Stomach smooth muscle (tissue), 2 donors: ENCODE measurements at regions not wholly inside any gene's neighbourhood (a gene's known extent, or its start where the extent isn't known, plus 50 kb on each side); places are given as distances from the start of the nearest gene placed in this dataset.

ENCODE experiments used
- H3K27ac ChIP-seq: one replicate; pipeline ENCODE4 v1.7.0; 2013; ENCODE audit warnings: mild to moderate bottlenecking, low read length, inconsistent platforms
- H3K27me3 ChIP-seq, 2 donors: one replicate each; pipeline ENCODE4 v1.7.0; 2013; ENCODE audit warnings: low read length in 2 of 2; ENCODE audit not compliant: insufficient read depth in 2 of 2, control insufficient read depth in 1 of 2
- H3K36me3 ChIP-seq, 2 donors: one replicate each; pipeline ENCODE4 v1.7.0; 2013; ENCODE audit warnings: low read length in 2 of 2; ENCODE audit not compliant: control insufficient read depth in 2 of 2, insufficient read depth in 2 of 2
- H3K4me1 ChIP-seq: one replicate; pipeline ENCODE4 v1.7.0; 2013; ENCODE audit warnings: low read length; ENCODE audit not compliant: control insufficient read depth, insufficient read depth
- H3K4me3 ChIP-seq, 2 donors: one replicate each; pipeline ENCODE4 v1.7.0; 2013; ENCODE audit warnings: low read length in 2 of 2
- H3K9ac ChIP-seq, 2 donors: one replicate each; pipeline ENCODE4 v1.7.0; 2013; ENCODE audit warnings: low read length in 2 of 2, mild to moderate bottlenecking in 1 of 2
- H3K9me3 ChIP-seq, 2 donors: one replicate each; pipeline ENCODE4 v1.7.0; 2013; ENCODE audit warnings: low read length in 2 of 2; ENCODE audit not compliant: control insufficient read depth in 2 of 2
- donor health status: healthy.
- donor health status: Pancreatic carcinoma.

DNA sequence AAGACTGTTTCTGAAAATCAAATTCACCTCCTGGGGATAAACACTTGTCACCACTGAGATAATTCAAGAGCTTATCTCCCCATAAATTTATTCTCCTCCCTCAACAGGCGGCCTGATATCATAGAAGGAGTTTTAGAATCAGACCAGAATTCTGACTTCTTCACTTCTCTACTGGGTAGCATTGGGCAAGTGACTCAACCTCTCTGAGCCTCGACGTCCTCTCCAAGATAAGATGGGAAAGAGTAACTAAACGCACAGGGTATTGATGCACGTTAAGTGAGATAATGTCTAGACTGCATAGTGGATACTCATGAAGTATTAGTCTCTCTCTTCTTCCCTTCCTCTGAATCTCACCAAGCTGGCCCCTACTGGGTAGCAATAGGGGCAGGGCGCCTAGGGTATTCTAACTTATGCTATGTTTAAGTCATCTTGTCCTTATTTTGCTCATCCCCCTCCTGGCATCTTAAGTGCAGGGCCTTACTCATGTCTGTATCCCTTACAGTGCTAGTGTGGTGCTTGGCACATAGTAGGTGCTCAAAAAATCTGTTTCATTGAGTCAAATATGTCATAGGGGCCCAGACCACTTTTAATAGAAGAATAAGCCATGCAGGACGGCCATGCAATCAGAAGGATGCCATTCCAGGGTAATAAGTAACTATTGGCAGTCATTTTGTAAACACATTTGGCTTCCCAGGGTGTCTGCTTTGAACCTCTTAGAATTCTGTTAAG lies 476.4 kb upstream of the CCL2 start:
- Histone ChIP-seq H3K36me3 (no peaks in the 10 kb centered on the region), H3K9ac (no peak overlapping the region), H3K27ac (no peak overlapping the region), H3K4me1 (no peaks in the 10 kb centered on the region), H3K4me3 (no peak overlapping the region), H3K9me3 (no peaks in the 10 kb centered on the region), H3K27me3 (peaks cover 4 to 22% of the 10 kb centered on the region in 2 donors)

DNA sequence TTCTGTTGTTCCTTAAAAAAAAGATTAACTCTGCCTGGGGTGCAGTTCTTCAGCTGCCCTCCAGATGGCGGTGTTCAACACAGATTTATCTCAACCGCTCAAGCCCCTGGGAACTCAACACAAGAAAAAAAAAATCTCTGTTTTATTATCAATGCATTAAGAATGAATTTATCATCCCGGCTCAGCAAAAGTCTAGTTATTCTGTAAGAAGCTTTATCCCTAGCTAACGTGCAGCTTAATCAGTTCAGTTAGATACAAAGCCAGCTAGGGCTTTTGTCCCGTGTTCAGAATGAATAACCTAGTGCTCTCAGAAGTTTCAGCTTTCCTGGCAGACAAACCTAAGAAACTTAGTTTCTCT lies 475.9 kb upstream of the CCL2 start:
- Histone ChIP-seq H3K27ac (no peak overlapping the region), H3K9me3 (no peaks in the 10 kb centered on the region), H3K27me3 (peaks cover 4 to 22% of the 10 kb centered on the region in 2 donors), H3K9ac (no peak overlapping the region), H3K36me3 (no peaks in the 10 kb centered on the region), H3K4me3 (no peak overlapping the region), H3K4me1 (no peaks in the 10 kb centered on the region)

GRCh38 chr17:33785281-33785680 lies 469.8 kb upstream of the CCL2 start:
- Histone ChIP-seq H3K9ac (no peak overlapping the region), H3K36me3 (no peaks in the 10 kb centered on the region), H3K4me1 (no peaks in the 10 kb centered on the region), H3K27me3 (peaks cover 3 to 15% of the 10 kb centered on the region in 2 donors), H3K4me3 (no peak overlapping the region), H3K27ac (no peak overlapping the region), H3K9me3 (no peaks in the 10 kb centered on the region)

- no peak overlapping the region for H3K4me3 ChIP-seq
- H3K9me3 ChIP-seq: no peaks in the 10 kb centered on the region
- H3K27ac ChIP-seq: no peak overlapping the region
- no peaks in the 10 kb centered on the region for H3K4me1 ChIP-seq
- no peak overlapping the region for H3K9ac ChIP-seq
- H3K36me3 ChIP-seq: no peaks in the 10 kb centered on the region
- H3K27me3 ChIP-seq: peaks cover 0 to 9% of the 10 kb centered on the region in 2 donors
Measured at GRCh38 chr17:33786478-33786877, 468.6 kb upstream of the CCL2 start.

GRCh38 chr17:33789658-33790057 lies 465.4 kb upstream of the CCL2 start:
- Histone ChIP-seq H3K9ac (no peak overlapping the region), H3K4me1 (no peaks in the 10 kb centered on the region), H3K4me3 (no peak overlapping the region), H3K27ac (no peak overlapping the region), H3K9me3 (no peaks in the 10 kb centered on the region), H3K27me3 (peaks cover 3 to 7% of the 10 kb centered on the region in 2 donors), H3K36me3 (no peaks in the 10 kb centered on the region)

DNA sequence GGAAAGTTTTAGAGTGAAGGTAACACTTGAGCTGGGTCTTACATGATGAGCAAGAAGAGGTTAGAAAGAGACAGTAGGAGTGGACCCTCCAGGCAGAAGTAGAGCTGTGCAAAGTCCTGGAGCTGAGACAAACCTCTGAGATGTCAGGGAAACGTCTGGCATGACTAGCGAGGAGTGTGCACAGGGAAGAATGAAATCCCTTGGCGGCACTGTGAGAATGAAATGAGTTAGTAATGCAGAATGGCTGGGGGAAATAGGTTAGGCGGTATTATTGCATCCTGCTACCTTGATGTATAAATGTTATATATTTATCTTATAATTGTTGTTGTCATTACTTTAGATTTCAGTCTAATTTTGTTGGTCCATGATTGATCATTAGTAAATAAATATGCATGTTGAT lies 457.9 kb upstream of the CCL2 start:
- Histone ChIP-seq H3K36me3 (no peaks in the 10 kb centered on the region), H3K9me3 (no peaks in the 10 kb centered on the region), H3K27me3 (peaks cover under 1 to 10% of the 10 kb centered on the region in 2 donors), H3K9ac (no peak overlapping the region), H3K4me1 (no peaks in the 10 kb centered on the region), H3K4me3 (no peak overlapping the region), H3K27ac (no peak overlapping the region)

DNA sequence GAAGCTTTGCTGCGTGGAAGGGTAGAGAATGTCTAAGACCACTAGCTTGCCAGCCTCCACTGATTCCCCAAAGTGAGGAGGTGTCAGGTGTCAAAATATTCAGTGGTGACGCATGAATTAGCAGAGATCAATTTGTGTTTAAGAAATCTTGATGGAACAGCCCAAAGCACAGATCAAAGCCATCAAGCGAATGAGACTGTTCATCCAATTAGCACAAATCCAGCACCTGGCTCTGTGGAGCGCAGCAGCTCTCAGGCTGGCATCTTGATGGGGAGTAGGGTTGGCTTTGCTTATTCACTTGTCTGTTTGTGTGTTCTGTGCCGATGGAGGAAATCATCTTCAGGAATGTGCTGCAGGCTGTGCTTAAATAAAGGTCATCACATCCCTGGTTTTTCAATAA lies 456.8 kb upstream of the CCL2 start:
- Histone ChIP-seq H3K4me3 (no peak overlapping the region), H3K9ac (no peak overlapping the region), H3K9me3 (no peaks in the 10 kb centered on the region), H3K4me1 (no peaks in the 10 kb centered on the region), H3K27ac (no peak overlapping the region), H3K27me3 (peaks cover 0 to 11% of the 10 kb centered on the region in 2 donors), H3K36me3 (no peaks in the 10 kb centered on the region)

- no peak overlapping the region for H3K27ac ChIP-seq
- H3K36me3 ChIP-seq: no peaks in the 10 kb centered on the region
- peaks cover 0 to 7% of the 10 kb centered on the region in 2 donors for H3K27me3 ChIP-seq
- no peak overlapping the region for H3K4me3 ChIP-seq
- no peaks in the 10 kb centered on the region for H3K9me3 ChIP-seq
- no peak overlapping the region for H3K9ac ChIP-seq
- H3K4me1 ChIP-seq: no peaks in the 10 kb centered on the region
Measured at GRCh38 chr17:33802349-33803198, 452.5 kb upstream of the CCL2 start.

DNA sequence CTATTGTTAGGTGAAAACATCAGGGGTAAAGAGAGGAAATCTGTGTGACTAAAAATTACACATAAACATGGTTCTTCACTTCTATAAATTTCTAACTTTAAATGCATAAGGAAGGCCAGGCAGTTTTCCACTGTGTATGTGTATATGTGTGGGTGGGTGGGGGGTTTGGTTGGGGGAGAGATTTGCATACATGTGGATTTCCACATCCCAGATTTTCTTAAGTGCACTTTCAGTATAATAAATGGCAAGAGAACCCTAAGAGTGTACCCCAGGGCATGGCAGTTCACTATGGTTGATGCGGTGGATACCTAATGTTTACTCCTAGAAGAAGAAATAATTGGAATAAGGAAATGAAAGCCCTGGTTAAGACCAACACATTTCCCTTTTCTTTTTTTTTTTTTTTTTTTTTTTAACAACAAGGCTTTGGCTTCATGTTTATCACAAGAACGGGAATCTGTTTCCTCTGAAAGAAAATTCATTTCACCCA lies 451.8 kb upstream of the CCL2 start:
- H3K9ac ChIP-seq: no peak overlapping the region
- no peak overlapping the region for H3K4me3 ChIP-seq
- H3K9me3 ChIP-seq: no peaks in the 10 kb centered on the region
- peaks cover 0 to 7% of the 10 kb centered on the region in 2 donors for H3K27me3 ChIP-seq
- H3K36me3 ChIP-seq: no peaks in the 10 kb centered on the region
- H3K27ac ChIP-seq: no peak overlapping the region
- no peaks in the 10 kb centered on the region for H3K4me1 ChIP-seq

DNA sequence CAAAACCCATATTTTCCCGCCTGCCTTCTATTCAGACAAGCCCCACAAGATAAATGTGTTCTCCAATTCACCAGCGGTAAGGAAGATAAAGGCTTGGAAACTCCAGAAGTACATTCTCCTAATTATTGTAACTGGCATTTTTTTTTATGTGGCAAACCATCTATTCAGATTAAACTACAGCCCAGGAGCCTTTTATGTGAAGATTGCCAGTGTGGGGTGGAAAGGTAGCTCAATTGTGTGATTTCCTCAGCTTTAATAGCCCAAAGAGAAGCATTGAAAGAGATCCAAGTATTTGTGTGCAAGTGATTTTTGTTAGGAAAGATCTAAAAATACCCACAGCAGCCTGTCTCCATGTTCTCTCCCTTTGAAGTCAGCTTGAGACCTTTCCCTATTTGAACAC lies 451.4 kb upstream of the CCL2 start:
- Histone ChIP-seq H3K27me3 (peaks cover 0 to 7% of the 10 kb centered on the region in 2 donors), H3K36me3 (no peaks in the 10 kb centered on the region), H3K9me3 (no peaks in the 10 kb centered on the region), H3K4me1 (no peaks in the 10 kb centered on the region), H3K9ac (no peak overlapping the region), H3K27ac (no peak overlapping the region), H3K4me3 (no peak overlapping the region)

DNA sequence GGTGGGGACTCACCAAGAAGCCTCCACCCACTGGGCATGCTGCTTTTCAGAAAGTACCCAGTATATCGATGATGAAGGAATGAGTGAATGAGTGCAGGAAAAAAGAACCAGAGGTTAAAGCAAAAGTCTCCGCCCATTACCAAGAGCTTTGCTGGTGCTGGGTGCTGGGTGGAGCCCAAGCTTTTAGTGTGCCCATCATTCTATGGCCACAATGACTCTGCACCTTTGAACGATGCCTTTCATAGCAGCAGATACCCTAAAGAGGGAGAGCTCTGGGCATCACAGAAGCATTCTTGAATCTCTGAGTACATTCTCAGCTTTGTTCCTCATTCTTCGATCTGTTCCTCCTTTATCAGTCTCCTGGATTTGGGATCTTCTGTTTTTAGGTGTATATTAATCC lies 450.7 kb upstream of the CCL2 start:
- H3K9me3 ChIP-seq: no peaks in the 10 kb centered on the region
- peaks cover 0 to 7% of the 10 kb centered on the region in 2 donors for H3K27me3 ChIP-seq
- no peak overlapping the region for H3K4me3 ChIP-seq
- no peaks in the 10 kb centered on the region for H3K36me3 ChIP-seq
- no peaks in the 10 kb centered on the region for H3K4me1 ChIP-seq
- H3K27ac ChIP-seq: no peak overlapping the region
- H3K9ac ChIP-seq: no peak overlapping the region
